Effector CD8-positive, alpha-beta T cell (primary cell): ENCODE measurements at regions not wholly inside any gene's neighbourhood (a gene's known extent, or its start where the extent isn't known, plus 50 kb on each side); places are given as distances from the start of the nearest gene placed in this dataset.

Experiments
- DNase-seq: peaks from one replicate; lab custom pipeline; 2025; lab: John Stamatoyannopoulos, UW

GRCh38 chrX:118167361-118167760, 50.8 kb upstream of the KLHL13 start:
- DNase-seq = no peak

- DNase-seq = no peak
Observed at GRCh38 chrX:118171356-118171755, 54.7 kb upstream of the KLHL13 start.

- DNase-seq = no peak
Observed at GRCh38 chrX:118174516-118175098, 58.0 kb upstream of the KLHL13 start.

GRCh38 chrX:118177708-118178107, 61.1 kb upstream of the KLHL13 start:
- DNase-seq = no peak

GRCh38 chrX:118178450-118178849, 61.8 kb upstream of the KLHL13 start:
- no peak for DNase-seq

- DNase-seq = no peak
Observed at GRCh38 chrX:118179161-118179560, 62.6 kb upstream of the KLHL13 start.

GRCh38 chrX:118179718-118180117, 63.1 kb upstream of the KLHL13 start:
- no peak for DNase-seq

- no peak for DNase-seq
Observed at GRCh38 chrX:118181030-118181429, 64.4 kb upstream of the KLHL13 start.

- no peak for DNase-seq
Observed at GRCh38 chrX:118182025-118182424, 65.4 kb upstream of the KLHL13 start.

GRCh38 chrX:118182681-118183080, 66.1 kb upstream of the KLHL13 start:
- DNase-seq = no peak

- no peak for DNase-seq
Observed at GRCh38 chrX:118183606-118184005, 67.0 kb upstream of the KLHL13 start.

GRCh38 chrX:118187100-118187499, 70.5 kb upstream of the KLHL13 start:
- DNase-seq = no peak

GRCh38 chrX:118189000-118189399, 72.4 kb upstream of the KLHL13 start:
- DNase-seq = no peak

GRCh38 chrX:118189628-118190027, 73.0 kb upstream of the KLHL13 start:
- no peak for DNase-seq

- DNase-seq = no peak
Observed at GRCh38 chrX:118197730-118198129, 81.1 kb upstream of the KLHL13 start.

GRCh38 chrX:118198577-118198976, 82.0 kb upstream of the KLHL13 start:
- DNase-seq = no peak

GRCh38 chrX:118199997-118200396, 83.4 kb upstream of the KLHL13 start:
- DNase-seq = no peak

GRCh38 chrX:118205421-118206395, 89.1 kb upstream of the KLHL13 start:
- no peak for DNase-seq

- no peak for DNase-seq
Observed at GRCh38 chrX:118207831-118208453, 91.3 kb upstream of the KLHL13 start.

GRCh38 chrX:118208481-118208880, 91.9 kb upstream of the KLHL13 start:
- DNase-seq = no peak

- no peak for DNase-seq
Observed at GRCh38 chrX:118211891-118212816, 95.5 kb upstream of the KLHL13 start.

GRCh38 chrX:118212817-118213183, 96.2 kb upstream of the KLHL13 start:
- no peak for DNase-seq
